ENCODE measurements at regions not wholly inside any gene's neighbourhood (a gene's known extent, or its start where the extent isn't known, plus 50 kb on each side); places are given as distances from the start of the nearest gene placed in this dataset.

- DNase-seq = peak; percentile 51
Observed at GRCh38 chr18:10059610-10060468, 146.0 kb downstream of the VAPA start.

DNA sequence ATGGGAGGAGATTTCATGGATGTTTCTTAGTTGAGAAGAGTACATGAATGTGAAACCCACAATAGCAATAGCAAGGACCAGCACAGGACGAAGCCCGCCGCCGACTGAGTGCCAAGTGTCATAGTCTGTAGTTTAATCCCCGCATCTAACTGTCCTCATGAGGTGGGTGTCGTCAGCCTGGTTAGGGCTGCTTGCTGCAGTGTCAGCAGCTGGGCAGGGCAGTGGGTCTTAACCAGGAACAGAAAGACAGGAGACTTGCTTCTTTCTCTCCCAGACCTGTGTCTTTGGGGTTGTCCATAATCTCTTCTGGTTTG, 146.6 kb downstream of the VAPA start:
- peak; percentile 48 for DNase-seq

GRCh38 chr18:10060841-10061240, 147.0 kb downstream of the VAPA start:
- no peak for DNase-seq

DNA sequence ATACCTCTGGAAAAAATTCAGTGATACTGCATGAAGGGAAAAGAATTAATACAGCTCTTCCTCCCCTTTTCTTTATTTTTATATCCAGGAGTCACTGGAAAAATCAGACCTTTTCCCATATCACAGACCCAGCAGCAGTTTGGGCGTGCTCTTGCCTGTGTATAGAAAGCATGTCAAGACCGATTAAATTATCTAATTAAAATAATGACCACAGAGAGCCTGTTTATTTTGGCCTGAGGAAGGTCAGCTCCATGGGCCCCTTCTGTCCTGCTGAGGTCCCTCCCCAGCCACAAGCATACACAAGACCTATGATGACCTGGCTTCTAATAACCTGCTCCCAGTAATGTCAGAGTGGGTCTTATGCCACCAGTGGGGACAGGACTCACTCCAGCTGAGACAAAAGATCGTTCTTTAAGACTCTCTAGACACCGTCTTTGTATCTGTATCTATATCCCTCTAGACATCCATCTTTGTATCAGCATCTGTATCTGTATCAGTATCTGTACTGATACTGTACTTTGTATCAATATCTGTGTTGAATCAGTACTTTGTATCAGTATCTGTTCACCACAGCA, 147.8 kb downstream of the VAPA start:
- peak; percentile 82 for DNase-seq

DNA sequence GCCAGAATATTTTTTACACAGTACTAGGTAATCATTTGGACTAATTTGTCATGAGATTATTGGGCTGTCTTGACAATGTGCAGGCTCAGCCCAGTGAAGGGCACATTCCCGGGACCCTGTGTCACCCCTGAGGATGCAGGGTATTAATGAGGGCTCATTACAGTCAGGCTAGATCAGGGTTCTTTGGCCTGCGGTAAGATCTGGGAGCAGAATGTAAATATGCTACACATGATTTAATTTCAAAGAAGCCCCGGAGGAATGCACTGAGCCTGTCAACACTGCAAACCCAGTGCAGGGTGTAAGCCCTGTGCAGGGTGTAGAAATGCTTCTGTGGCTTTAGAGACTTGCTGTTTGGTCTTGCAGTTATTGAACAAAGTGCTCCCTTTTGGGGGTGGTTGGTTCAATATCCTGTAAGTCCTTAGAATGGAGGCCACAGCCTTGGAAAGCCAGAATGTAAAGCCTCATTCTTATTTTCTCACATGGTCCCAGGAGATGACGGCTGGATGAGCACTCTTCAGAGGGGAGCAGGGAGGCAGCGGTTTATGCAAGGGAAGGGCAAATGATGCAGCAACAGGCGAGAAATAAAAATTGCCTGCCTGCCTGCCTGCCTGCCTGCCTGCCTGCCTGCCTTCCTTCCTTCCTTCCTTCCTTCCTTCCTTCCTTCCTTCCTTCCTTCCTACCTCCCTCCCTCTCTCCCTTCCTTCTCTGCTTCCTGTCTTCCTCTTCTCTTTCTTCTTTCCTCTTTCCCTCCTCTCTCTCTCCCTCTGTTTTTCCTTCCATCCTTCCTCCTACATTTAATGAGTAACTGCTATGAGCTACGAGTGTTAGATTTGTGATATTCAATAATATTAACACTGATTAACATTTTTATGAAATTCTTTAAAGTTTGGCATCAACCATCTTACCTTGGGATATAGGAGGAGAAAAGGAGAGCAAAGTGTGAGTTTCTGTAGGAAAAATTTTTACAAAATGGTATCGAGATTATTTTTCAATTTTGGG, 148.8 kb downstream of the VAPA start:
- DNase-seq = peak; percentile 91

DNA sequence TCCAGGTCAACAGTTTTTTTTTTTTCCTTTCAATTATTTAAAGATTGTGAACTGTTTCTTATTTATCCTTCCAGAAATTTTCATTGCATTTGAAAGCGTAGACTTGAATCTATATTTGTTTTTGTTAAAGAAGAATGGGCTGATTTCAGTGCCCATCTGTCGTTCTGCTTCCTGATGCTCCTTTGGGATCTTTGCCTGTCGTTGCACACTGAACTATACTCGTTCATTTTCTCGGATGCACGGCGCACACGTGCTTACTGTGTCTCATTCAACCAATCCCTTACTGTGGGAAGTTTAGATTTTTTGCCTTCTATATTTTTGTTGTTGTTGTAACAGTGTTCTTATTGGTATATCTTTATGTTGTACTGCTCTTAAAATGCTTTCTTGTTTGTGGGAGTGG, 149.7 kb downstream of the VAPA start:
- no peak for DNase-seq

DNA sequence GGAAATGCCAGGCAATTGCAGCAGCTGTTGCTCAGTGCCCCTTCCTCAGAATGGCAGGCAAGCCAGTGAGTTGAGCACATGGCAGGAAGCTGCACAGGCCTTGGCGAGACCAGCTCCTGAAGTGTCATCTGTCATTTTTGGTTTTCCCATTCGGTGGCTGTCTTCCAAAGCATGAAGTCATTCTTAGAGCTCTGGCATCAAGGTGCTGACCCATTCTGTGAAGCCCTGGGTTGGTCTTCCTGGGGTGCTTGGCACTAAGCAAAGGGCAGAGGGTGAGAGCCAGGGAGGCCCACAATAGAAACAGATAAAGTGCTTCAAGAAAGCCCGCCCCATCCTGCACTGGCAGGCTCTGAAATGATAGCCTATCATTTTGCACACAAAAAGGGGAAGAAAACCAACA, 150.5 kb downstream of the VAPA start:
- DNase-seq = no peak

GRCh38 chr18:10065296-10065695, 151.5 kb downstream of the VAPA start:
- DNase-seq = peak; percentile 87

- no peak for DNase-seq
Observed at GRCh38 chr18:10067670-10068659, 154.1 kb downstream of the VAPA start.

DNA sequence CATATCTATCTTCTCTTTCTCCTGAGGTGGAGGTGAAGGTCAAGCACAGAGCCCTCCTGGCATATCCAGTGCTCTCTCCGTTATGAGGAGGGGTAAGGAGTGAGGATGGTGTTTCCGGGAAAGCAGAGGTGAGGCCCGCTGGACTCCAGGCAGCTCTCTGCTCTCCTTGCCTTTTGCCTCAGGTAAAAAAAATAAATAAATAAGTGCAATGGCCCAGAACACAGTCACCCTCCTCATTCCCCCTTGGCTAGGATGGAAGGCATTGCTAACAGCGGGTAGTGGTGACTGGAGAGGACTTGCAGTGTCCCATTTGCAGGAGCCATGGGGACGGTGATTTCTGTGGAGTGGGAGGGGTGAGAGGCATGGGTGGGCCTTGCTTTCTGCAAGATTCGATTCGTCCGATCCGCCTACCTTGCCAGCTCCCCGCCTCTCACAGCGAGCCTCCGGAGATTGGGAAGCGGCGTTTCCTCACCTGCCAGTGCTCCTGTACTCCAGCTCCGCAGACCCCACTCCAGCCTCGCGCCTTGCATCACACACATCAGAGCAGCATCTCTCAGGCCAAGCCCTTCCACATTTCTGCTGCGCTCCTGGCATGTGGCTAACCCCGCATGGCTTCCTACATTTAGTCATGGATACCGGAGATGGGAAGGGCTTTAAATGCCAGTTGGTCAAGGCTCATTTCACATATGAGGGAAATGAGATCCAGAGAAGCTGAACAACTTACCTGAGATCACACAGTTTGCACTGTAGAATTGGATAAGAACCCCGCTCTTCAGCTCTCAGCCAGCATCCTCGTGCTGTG, 155.2 kb downstream of the VAPA start:
- no peak for DNase-seq

DNA sequence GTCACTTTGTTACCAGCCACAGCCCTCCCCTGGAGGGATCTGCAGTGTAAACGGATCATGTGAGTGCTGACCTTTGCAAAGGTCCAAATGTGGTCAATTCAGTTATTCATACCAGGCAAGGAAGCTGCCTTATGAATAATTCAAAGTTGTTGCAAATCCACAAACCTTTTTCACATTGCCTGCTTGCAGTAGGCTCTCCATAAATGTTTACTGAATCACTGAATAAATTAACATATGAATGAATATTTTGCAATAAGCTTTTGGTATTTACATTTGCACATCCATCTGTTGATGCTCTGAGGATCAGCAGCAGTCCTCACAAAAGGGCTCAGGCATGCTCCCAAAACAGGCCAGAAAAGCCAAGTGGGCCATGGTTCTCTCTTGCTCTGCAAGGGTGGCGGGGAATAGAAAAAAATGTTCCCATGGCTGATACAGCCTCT, 156.8 kb downstream of the VAPA start:
- DNase-seq = no peak

- no peak for DNase-seq
Observed at GRCh38 chr18:10072671-10073175, 158.9 kb downstream of the VAPA start.

DNA sequence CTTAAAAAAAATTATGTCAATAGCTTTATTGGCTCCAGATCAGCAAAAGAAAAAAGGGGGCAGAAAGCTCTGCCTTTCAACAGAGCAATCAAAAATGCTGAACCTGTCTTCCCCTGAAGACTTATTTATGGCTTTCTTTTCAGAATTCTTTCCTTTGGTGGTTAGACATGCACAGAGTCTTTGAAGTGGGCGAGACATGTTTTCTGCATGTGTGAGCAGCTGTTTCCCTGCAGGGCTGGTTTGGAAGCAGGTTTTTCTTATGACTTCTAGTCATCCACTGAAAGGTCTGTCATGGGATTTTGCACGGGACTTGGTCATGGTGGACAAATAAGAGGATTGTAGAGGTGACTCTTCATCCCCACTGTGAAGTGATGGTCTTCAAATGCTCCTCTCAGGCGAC, 160.3 kb downstream of the VAPA start:
- DNase-seq = peak; percentile 57

GRCh38 chr18:10074728-10075127, 160.9 kb downstream of the VAPA start:
- DNase-seq = no peak

DNA sequence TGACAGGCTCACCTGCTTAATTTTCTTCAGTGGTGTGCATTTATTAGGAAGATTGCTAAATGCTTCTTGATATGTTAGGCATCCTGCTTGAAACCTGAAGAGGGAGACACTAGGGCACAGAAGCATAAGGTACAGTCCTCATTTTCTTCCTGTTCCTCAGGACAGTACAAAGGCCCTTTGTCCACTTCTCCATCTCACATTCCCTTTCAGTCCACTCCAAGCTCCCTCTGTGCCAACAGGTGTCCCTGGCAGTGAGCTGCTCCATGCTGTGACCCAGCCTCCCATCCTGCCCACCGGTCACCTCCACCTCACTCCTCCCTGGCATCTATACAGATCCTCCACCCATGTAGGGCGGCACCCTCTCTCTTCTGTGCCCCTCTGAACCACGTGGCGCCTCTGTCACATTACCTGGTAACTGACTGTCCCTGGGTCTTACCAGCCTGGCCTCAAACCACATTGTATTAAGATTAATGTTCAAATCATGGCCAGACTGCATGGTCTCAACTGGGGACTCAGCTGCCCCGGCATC, 162.8 kb downstream of the VAPA start:
- no peak for DNase-seq

GRCh38 chr18:10077986-10078385, 164.2 kb downstream of the VAPA start:
- peak; percentile 70 for DNase-seq

GRCh38 chr18:10080372-10080771, 166.6 kb downstream of the VAPA start:
- DNase-seq = no peak

DNA sequence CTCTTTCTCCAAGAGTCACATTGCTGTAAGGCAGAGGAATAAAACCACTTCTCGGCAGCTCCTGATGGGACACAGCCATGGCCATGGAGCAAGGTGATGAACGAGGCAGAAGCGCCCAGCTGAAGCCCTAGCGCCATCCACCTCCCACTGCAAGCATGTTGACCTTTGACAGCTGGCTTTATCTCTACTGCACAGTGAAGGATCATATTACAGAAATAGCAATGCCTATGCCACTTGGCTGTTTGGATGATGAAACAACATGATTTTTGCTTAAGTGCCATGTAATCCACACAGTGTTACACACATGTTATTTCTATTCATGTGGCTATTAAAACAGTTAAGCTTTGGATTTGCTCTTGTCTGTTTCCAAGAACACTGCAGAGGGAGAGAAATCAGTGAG, 167.7 kb downstream of the VAPA start:
- DNase-seq = no peak

DNA sequence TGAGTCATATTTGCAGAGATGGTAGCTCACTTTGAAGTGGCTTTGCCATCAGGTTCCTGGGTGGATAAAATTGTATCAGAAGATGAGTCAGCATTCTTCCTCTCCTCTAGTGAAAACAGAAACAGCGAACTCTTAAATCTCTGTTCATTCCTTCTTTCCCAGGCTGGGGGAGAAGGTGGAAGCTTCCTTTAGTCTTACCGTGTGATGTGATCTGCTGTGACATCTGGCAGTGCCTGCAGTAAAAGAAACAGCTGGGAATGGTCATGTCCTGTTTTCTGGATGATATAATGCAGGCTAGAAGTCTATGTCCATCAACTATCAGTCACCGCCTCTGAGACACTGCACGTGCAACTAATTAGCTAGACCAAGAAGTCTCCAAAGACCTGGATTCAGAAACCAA, 171.6 kb downstream of the VAPA start:
- DNase-seq = peak; percentile 91

- DNase-seq = no peak
Observed at GRCh38 chr18:10085876-10086275, 172.1 kb downstream of the VAPA start.

Measured in eye (tissue), 1 donor.